HepG2 (cell line): ENCODE measurements at regions not wholly inside any gene's neighbourhood (a gene's known extent, or its start where the extent isn't known, plus 50 kb on each side); places are given as distances from the start of the nearest gene placed in this dataset.

Experiments
- AHDC1 ChIP-seq: sonication (generic); formaldehyde crosslinking; IDR thresholded peaks from 2 replicates; pipeline ENCODE4 v1.5.1; 2020; ENCODE audit warnings: mild to moderate bottlenecking, missing genetic modification reagents, borderline replicate concordance
- ETV5 ChIP-seq: IDR thresholded peaks from 2 replicates; pipeline ENCODE4 v1.6.1; 2018; ENCODE audit warnings: missing biosample characterization, missing genetic modification reagents, inconsistent platforms, borderline replicate concordance
- FOSL1 ChIP-seq: sonication (generic); formaldehyde crosslinking; IDR thresholded peaks from 2 replicates; pipeline ENCODE4 v1.9.0; 2021; ENCODE audit warnings: missing genetic modification reagents, borderline replicate concordance
- HBP1 ChIP-seq: IDR thresholded peaks from 2 replicates; pipeline ENCODE4 v1.6.1; 2016; ENCODE audit warnings: low read depth, control low read depth
- HMGXB4 ChIP-seq, 2 experiments: sonication (generic) in 1 of 2; formaldehyde crosslinking in 1 of 2; IDR thresholded peaks; 2 replicates each; pipeline versions ENCODE4 v1.4.0 to v1.6.1; 2018 to 2020; ENCODE audit warnings: missing genetic modification reagents in 2 of 2, borderline replicate concordance in 1 of 2, low read depth in 1 of 2, mild to moderate bottlenecking in 1 of 2, missing biosample characterization in 1 of 2
- MAX ChIP-seq: IDR thresholded peaks from 2 replicates; pipeline ENCODE4 v1.6.1; 2012; ENCODE audit warnings: inconsistent platforms
- NFE2 ChIP-seq: sonication (generic); formaldehyde crosslinking; IDR thresholded peaks from 2 replicates; pipeline ENCODE4 v1.4.0; 2020; ENCODE audit warnings: missing genetic modification reagents
- NR2F6 ChIP-seq, 2 experiments: IDR thresholded peaks; 2 replicates each; pipeline ENCODE4 v1.6.1; 2016; ENCODE audit warnings: antibody characterized with exemption in 1 of 2, mild to moderate bottlenecking in 1 of 2
- PLSCR1 ChIP-seq: sonication (generic); formaldehyde crosslinking; IDR thresholded peaks from 2 replicates; pipeline ENCODE4 v1.5.0; 2020; ENCODE audit warnings: missing genetic modification reagents, mild to moderate bottlenecking, borderline replicate concordance
- RXRB ChIP-seq: IDR thresholded peaks from 2 replicates; pipeline ENCODE4 v1.6.1; 2016; ENCODE audit warnings: borderline replicate concordance, missing genetic modification reagents, missing compliant biosample characterization
- SIN3A ChIP-seq: IDR thresholded peaks from 2 replicates; pipeline ENCODE4 v1.6.1; 2011; ENCODE audit warnings: low read depth, mild to moderate bottlenecking, control low read depth, low read length, borderline replicate concordance
- WIZ ChIP-seq: sonication (generic); formaldehyde crosslinking; IDR thresholded peaks from 2 replicates; pipeline ENCODE4 v1.5.1; 2020; ENCODE audit warnings: mild to moderate bottlenecking, missing genetic modification reagents
- ZFP90 ChIP-seq: sonication (generic); formaldehyde crosslinking; IDR thresholded peaks from 2 replicates; pipeline ENCODE4 v1.8.0; 2022; ENCODE audit warnings: missing genetic modification reagents, mild to moderate bottlenecking, inconsistent platforms, borderline replicate concordance
- ZKSCAN5 ChIP-seq: sonication (generic); formaldehyde crosslinking; IDR thresholded peaks from 2 replicates; pipeline ENCODE4 v1.5.1; 2020; ENCODE audit warnings: mild to moderate bottlenecking, missing genetic modification reagents
- ZNF282 ChIP-seq: fragments of 450-650 bp; IDR thresholded peaks from 2 replicates; pipeline ENCODE4 v1.6.1; 2018; ENCODE audit not compliant: partially characterized antibody
- ZNF382 ChIP-seq: sonication (generic); formaldehyde crosslinking; IDR thresholded peaks from 2 replicates; pipeline ENCODE4 v1.5.0; 2020; ENCODE audit warnings: missing genetic modification reagents, mild to moderate bottlenecking, borderline replicate concordance
- ZNF441 ChIP-seq: sonication (generic); formaldehyde crosslinking; IDR thresholded peaks from 2 replicates; pipeline ENCODE4 v1.7.0; 2021; ENCODE audit warnings: missing genetic modification reagents, borderline replicate concordance
- ZNF569 ChIP-seq: sonication (generic); formaldehyde crosslinking; IDR thresholded peaks from 2 replicates; pipeline ENCODE4 v1.5.0; 2020; ENCODE audit warnings: mild to moderate bottlenecking, missing genetic modification reagents, moderate library complexity, borderline replicate concordance
- ZNF709 ChIP-seq: sonication (generic); formaldehyde crosslinking; IDR thresholded peaks from 2 replicates; pipeline ENCODE4 v1.5.0; 2020; ENCODE audit warnings: mild to moderate bottlenecking, missing genetic modification reagents

GRCh38 chr2:145108361-145108778 is 588.5 kb upstream of the ZEB2 start (continued):
- TF ChIP-seq MAX (no peak), ZNF382 (CRISPR knock-in tag) (no peak), ZNF282 (no peak), NFE2 (CRISPR knock-in tag) (no peak), HBP1 (no peak), ZFP90 (no peak), FOSL1 (CRISPR knock-in tag) (no peak), HMGXB4 (CRISPR knock-in tag; IDR thresholded peaks at IDR 0.05; ENCODE audit: borderline replicate concordance in 1 of 2, low read depth in 1 of 2) (no peak), RXRB (no peak), NR2F6 (IDR thresholded peaks at IDR 0.05) (no peak; the same call in 1 of the 2 replicates), NR2F6 (CRISPR knock-in tag; IDR thresholded peaks at IDR 0.05) (peak; percentile 52; the same call in 1 of the 2 replicates), AHDC1 (CRISPR knock-in tag) (no peak), ZNF441 (no peak), PLSCR1 (CRISPR knock-in tag) (no peak), ZKSCAN5 (CRISPR knock-in tag) (0 out of 2 replicates have a peak, but pooled peaks have one; percentile 37), WIZ (CRISPR knock-in tag) (no peak), SIN3A (no peak), ZNF569 (CRISPR knock-in tag) (no peak), ZNF709 (CRISPR knock-in tag) (no peak), ETV5 (no peak)
